Lower leg skin (tissue), 4 donors: ENCODE measurements at regions not wholly inside any gene's neighbourhood (a gene's known extent, or its start where the extent isn't known, plus 50 kb on each side); places are given as distances from the start of the nearest gene placed in this dataset.

ENCODE experiments used
- DNase-seq, 2 donors: peaks; one replicate each; pipeline ENCODE4 v3.0.0-alpha.2; 2019; ENCODE audit warnings: low spot score in 2 of 2
- H3K4me3 ChIP-seq: fragments of 200-600 bp; sonication (generic); 2 replicates; pipeline ENCODE4 v1.5.1; 2017; ENCODE audit warnings: mild to moderate bottlenecking, low read depth; ENCODE audit not compliant: poor library complexity, severe bottlenecking
- POLR2A ChIP-seq, 2 donors: fragments of 450-650 bp; IDR thresholded peaks; one replicate each; pipeline ENCODE4 v1.6.1; 2016 to 2017; ENCODE audit warnings: antibody characterized with exemption in 2 of 2, mild to moderate bottlenecking in 1 of 2, moderate library complexity in 1 of 2
- WGBS, 2 donors: methylation state at CpG; one replicate each; pipeline ENCODE4 v1.1.5; 2018; 5-methylcytosine and 5-hydroxymethylcytosine counted together
- intact Hi-C: fragments of 100-400 bp; cut with DNase I; formaldehyde crosslinking; loops from one replicate; pipeline ENCODE4 v1.15.0; 2023; ENCODE audit warnings: low total_unique reads
- TF ChIP-seq, protein P1 (sequence below), 3 donors: fragments of 450-650 bp; IDR thresholded peaks; one replicate each; pipeline ENCODE4 v1.5.1; 2016; ENCODE audit warnings: antibody characterized with exemption in 3 of 3, mild to moderate bottlenecking in 3 of 3, moderate library complexity in 2 of 3

DNA sequence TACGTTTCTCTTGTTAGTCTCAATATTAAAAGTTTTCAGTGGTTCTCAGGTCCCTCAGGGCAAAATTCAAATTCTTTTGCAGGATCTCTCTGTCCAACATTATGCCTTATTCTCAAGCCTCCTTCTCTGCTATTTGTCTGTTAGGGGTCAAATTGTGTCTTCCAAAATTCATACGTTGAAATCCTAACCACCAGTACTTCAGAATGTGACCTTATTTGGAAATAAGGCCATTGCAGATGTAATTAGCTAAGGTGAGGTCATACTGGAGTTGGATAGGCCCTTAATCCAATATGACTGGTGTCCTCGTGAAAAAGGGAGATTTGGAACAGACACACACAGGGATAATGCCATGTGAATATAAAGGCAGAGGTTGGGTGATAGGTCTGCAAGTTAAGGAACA is 64.1 kb upstream of the ADGRF1 start:
- intact Hi-C loops = no loop called here
- TF ChIP-seq POLR2A (IDR thresholded peaks at IDR 0.05) = no peak
- TF ChIP-seq, protein P1, sequence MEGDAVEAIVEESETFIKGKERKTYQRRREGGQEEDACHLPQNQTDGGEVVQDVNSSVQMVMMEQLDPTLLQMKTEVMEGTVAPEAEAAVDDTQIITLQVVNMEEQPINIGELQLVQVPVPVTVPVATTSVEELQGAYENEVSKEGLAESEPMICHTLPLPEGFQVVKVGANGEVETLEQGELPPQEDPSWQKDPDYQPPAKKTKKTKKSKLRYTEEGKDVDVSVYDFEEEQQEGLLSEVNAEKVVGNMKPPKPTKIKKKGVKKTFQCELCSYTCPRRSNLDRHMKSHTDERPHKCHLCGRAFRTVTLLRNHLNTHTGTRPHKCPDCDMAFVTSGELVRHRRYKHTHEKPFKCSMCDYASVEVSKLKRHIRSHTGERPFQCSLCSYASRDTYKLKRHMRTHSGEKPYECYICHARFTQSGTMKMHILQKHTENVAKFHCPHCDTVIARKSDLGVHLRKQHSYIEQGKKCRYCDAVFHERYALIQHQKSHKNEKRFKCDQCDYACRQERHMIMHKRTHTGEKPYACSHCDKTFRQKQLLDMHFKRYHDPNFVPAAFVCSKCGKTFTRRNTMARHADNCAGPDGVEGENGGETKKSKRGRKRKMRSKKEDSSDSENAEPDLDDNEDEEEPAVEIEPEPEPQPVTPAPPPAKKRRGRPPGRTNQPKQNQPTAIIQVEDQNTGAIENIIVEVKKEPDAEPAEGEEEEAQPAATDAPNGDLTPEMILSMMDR (IDR thresholded peaks at IDR 0.05) = no peak
- 58 to 80% methylated on average over 3 of the region's 3 CpGs for WGBS, 2 donors
- H3K4me3 ChIP-seq = no peak overlapping the region
- no peak for DNase-seq

DNA sequence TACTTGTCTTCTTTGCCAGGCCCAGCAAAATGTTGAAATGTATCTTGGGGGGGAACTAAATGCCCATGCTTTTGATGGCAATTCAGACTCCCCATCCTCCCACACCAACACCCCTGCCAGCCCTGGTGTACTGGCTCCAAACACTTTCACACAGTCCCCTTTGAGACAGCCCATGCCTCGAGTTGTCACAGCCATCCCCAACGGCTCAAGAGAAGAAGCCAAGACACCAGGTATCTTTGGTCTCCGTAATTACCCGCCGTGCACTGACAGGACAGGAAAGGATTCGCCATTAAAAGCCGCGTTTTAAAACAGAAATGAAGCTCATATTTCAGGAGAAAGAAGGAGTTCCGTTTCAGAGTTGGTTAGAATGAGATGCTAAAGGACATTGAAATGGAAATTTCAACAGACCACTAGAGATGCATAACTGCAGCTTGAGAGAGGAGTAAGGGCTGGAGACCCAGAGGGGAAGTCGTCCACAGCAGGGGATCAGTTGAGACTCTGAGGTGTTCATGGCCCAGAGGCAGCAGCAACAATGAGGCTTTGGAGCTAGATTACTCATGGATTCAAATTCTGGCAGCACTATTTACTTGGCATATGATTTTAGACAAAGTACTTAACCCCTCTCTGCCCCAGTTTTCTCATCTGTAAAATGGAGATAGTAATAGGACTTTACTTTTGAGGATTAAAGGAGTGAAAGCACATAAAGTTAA is 63.5 kb upstream of the ADGRF1 start:
- H3K4me3 ChIP-seq = no peak overlapping the region
- TF ChIP-seq POLR2A (IDR thresholded peaks at IDR 0.05) = no peak
- TF ChIP-seq, protein P1 (IDR thresholded peaks at IDR 0.05) = no peak
- intact Hi-C loops = no loop called here
- no peak for DNase-seq
- WGBS, 2 donors = 85 to 86% methylated on average over 10 of the region's 10 CpGs

DNA sequence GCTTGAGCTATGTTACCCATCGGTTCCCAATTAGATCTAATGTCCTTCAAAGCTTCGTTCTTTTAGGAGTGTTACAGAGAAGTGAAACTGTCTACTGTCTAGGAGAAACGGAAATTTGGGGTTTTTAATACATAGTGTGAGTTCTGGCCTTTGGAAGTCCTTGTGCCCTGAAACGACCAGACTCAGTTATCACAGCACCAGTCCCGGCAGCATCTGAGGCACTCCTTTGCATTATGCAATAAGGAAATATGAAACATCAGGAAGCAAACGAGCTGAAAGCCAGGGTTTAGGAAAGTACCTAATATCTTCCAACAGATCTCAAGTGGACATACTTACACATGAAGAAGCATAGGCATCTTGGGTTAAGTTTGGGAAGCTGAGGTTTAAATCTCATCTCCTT is 61.8 kb upstream of the ADGRF1 start:
- DNase-seq = no peak
- WGBS, 2 donors = 44 to 48% methylated on average over 6 of the region's 6 CpGs
- intact Hi-C loops = no loop called here

DNA sequence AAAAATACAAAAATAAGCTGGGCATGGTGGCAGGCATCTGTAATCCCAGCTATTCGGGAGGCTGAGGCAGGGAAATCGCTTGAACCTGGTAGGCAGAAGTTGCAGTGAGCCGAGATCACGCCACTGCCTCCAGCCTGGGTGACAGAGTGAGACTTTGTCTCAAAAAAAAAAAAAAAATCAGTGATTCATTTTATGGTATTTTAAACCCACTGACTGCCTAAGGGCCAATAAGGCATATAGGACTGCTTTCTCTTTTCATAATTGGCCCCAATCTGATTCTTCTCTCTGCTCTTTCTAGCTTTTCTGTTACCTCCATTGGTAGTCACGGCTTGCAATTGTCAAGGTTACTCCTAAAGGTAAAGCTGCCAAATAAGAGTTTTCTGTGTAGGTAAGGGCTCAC is 60.2 kb upstream of the ADGRF1 start:
- TF ChIP-seq POLR2A (IDR thresholded peaks at IDR 0.05) = no peak
- TF ChIP-seq, protein P1 (IDR thresholded peaks at IDR 0.05) = no peak
- no peak for DNase-seq
- no peak overlapping the region for H3K4me3 ChIP-seq
- 95 to 99% methylated on average over 5 of the region's 5 CpGs for WGBS, 2 donors
- intact Hi-C loops = no loop called here

More for the DNA sequence above, 61.8 kb upstream of the ADGRF1 start:
- TF ChIP-seq POLR2A (IDR thresholded peaks at IDR 0.05) = no peak
- TF ChIP-seq, protein P1 (IDR thresholded peaks at IDR 0.05) = no peak
- no peak overlapping the region for H3K4me3 ChIP-seq

DNA sequence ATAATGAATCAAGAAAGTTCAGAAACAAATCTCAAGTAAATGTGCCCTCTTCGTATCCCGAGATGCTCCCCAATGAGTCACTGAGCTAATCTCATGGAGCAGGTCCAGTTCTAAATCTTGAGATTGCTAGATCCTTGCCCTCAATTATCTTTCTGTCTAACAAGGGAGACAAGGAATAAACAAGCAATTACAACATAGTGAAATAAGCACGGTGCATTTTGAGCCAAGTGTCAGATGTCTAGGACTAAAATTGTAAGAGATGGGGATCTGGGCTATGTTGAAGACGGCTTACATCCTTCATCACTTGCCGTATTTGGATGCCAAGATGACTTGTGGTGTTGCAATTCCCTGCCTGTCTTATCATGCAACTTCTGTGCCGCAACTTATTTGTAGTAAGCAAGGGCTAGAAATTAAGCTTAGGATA is 56.5 kb upstream of the ADGRF1 start:
- no peak for TF ChIP-seq POLR2A (IDR thresholded peaks at IDR 0.05)
- TF ChIP-seq, protein P1 (IDR thresholded peaks at IDR 0.05) = no peak
- peak in 1 of 2 donors; percentile 76 for DNase-seq
- 38 to 45% methylated on average over 6 of the region's 6 CpGs for WGBS, 2 donors
- intact Hi-C loops = no loop called here
- H3K4me3 ChIP-seq = no peak overlapping the region
